HCT116 (cell line): ENCODE measurements at regions not wholly inside any gene's neighbourhood (a gene's known extent, or its start where the extent isn't known, plus 50 kb on each side); places are given as distances from the start of the nearest gene placed in this dataset.

Experiments used
- ATAC-seq: fragments of 200-7000 bp; cut with Tn5 transposase; 2 replicates; pipeline ENCODE4 v1.9.1; 2020; ENCODE audit warnings: mild to moderate bottlenecking, moderate library complexity
- BruUV-seq: library from RNA; stranded (reverse); fragments of 400-500 nt; replicated peaks from 2 replicates; lab custom pipeline; 2021; lab: Mats Ljungman, UMichigan
- CTCF ChIA-PET: fragments of 300-600 bp; sonication (Branson Sonifier 250); formaldehyde crosslinking; loops from one replicate; lab custom pipeline; 2021; ENCODE audit warnings: antibody characterized with exemption; lab: Charles Lee
- POLR2A ChIA-PET: fragments of 300-600, 350-600 bp; sonication (Branson Sonifier 250); formaldehyde crosslinking; loops from one replicate; lab custom pipeline; 2021; ENCODE audit warnings: antibody characterized with exemption; lab: Charles Lee
- RAD21 ChIA-PET, 2 experiments: fragments of 300-600 bp; sonication (Branson Sonifier 250); formaldehyde crosslinking; loops; one replicate each; lab custom pipeline; 2023; ENCODE audit warnings: low total read pairs in 2 of 2; ENCODE audit not compliant: uncharacterized antibody in 2 of 2, unreplicated experiment in 2 of 2, low non-redundant PET in 1 of 2; lab: Charles Lee
- DNase-seq: peaks from one replicate; pipeline ENCODE4 v3.0.0-alpha.2; 2010; ENCODE audit warnings: low read depth, low spot score
- H2AFZ ChIP-seq: fragments of 200-600 bp; shearing (Covaris generic), sonication (generic); 2 replicates; pipeline ENCODE4 v1.6.1; 2017; ENCODE audit warnings: low read depth, mixed run types, mixed read lengths, antibody characterized with exemption, low read length; ENCODE audit not compliant: poor library complexity, severe bottlenecking
- H3K27ac ChIP-seq: 2 replicates; pipeline ENCODE4 v1.5.1; 2012; ENCODE audit warnings: low read depth, low read length
- H3K27me3 ChIP-seq: fragments of 200-600 bp; sonication (generic); 2 replicates; pipeline ENCODE4 v1.6.1; 2016; ENCODE audit warnings: mixed run types, low read length, mixed read lengths; ENCODE audit not compliant: insufficient read depth
- H3K36me3 ChIP-seq, 2 experiments: fragments of 200-500 bp in 1 of 2; fragments of 200-600 bp in 1 of 2; sonication (Bioruptor generic) in 1 of 2; sonication (generic) in 1 of 2; 2 replicates each; pipeline versions ENCODE4 v1.5.1 to v1.6.1; 2014 to 2016; ENCODE audit warnings: low read length in 2 of 2, inconsistent platforms in 1 of 2, mixed read lengths in 1 of 2, mixed run types in 1 of 2; ENCODE audit not compliant: insufficient read depth in 2 of 2, control insufficient read depth in 1 of 2
- H3K4me1 ChIP-seq, 2 experiments: fragments of 200-600 bp in 1 of 2; sonication (generic) in 1 of 2; 2 replicates each; pipeline versions ENCODE4 v1.5.1 to v1.6.1; 2012 to 2017; ENCODE audit warnings: low read length in 2 of 2, inconsistent platforms in 1 of 2, mild to moderate bottlenecking in 1 of 2, mixed read lengths in 1 of 2, mixed run types in 1 of 2, moderate library complexity in 1 of 2; ENCODE audit not compliant: insufficient read depth in 2 of 2, control insufficient read depth in 1 of 2
- H3K4me2 ChIP-seq: fragments of 200-600 bp; sonication (generic); 2 replicates; pipeline ENCODE4 v1.6.1; 2017; ENCODE audit warnings: mixed run types, low read length, mixed read lengths
- H3K4me3 ChIP-seq, 2 experiments: fragments of 200-600 bp in 1 of 2; sonication (generic) in 1 of 2; replicated peaks in 1 of 2; 2 replicates each; pipeline ENCODE4 v1.5.1; 2011 to 2016; ENCODE audit warnings: low read length in 2 of 2, control low read depth in 1 of 2, low read depth in 1 of 2, mild to moderate bottlenecking in 1 of 2, mixed read lengths in 1 of 2, mixed run types in 1 of 2
- H3K79me2 ChIP-seq: fragments of 200-600 bp; sonication (generic); 2 replicates; pipeline ENCODE4 v1.6.1; 2017; ENCODE audit warnings: mild to moderate bottlenecking, mixed run types, low read length, moderate library complexity, mixed read lengths; ENCODE audit not compliant: insufficient read depth
- H3K9ac ChIP-seq: fragments of 200-600 bp; sonication (generic); 2 replicates; pipeline ENCODE4 v1.6.1; 2016; ENCODE audit warnings: low read length, mixed read lengths
- H3K9me2 ChIP-seq: fragments of 200-600 bp; sonication (generic), shearing (Covaris generic); 2 replicates; pipeline ENCODE4 v1.6.1; 2017; ENCODE audit warnings: mixed run types, mild to moderate bottlenecking, moderate library complexity; ENCODE audit not compliant: insufficient read depth
- H3K9me3 ChIP-seq, 2 experiments: fragments of 200-500 bp in 1 of 2; fragments of 200-600 bp in 1 of 2; sonication (Bioruptor generic) in 1 of 2; sonication (generic) in 1 of 2; 2 replicates each; pipeline ENCODE4 v1.6.1; 2014 to 2017; ENCODE audit warnings: low read length in 2 of 2, mixed read lengths in 2 of 2, inconsistent platforms in 1 of 2, low read depth in 1 of 2, mild to moderate bottlenecking in 1 of 2, mixed run types in 1 of 2, moderate library complexity in 1 of 2; ENCODE audit not compliant: control insufficient read depth in 1 of 2, insufficient read depth in 1 of 2
- H4K20me1 ChIP-seq: fragments of 200-600 bp; sonication (generic), shearing (Covaris generic); 2 replicates; pipeline ENCODE4 v1.6.1; 2017; ENCODE audit warnings: mixed run types, mild to moderate bottlenecking, moderate library complexity; ENCODE audit not compliant: insufficient read depth
- EGR1 ChIP-seq: IDR thresholded peaks from 2 replicates; pipeline ENCODE4 v1.6.1; 2012; ENCODE audit warnings: low read depth
- EZH2phosphoT487 ChIP-seq: fragments of 200-600 bp; IDR thresholded peaks from 2 replicates; pipeline ENCODE4 v1.6.1; 2018; ENCODE audit warnings: antibody characterized with exemption, borderline replicate concordance
- POLR2A ChIP-seq: IDR thresholded peaks from 2 replicates; pipeline ENCODE4 v1.7.0; 2011; ENCODE audit warnings: borderline replicate concordance; ENCODE audit not compliant: insufficient read depth, insufficient read length; ENCODE audit errors: extremely low read depth
- POLR2AphosphoS5 ChIP-seq: IDR thresholded peaks from 2 replicates; pipeline ENCODE4 v1.6.1; 2011; ENCODE audit warnings: mild to moderate bottlenecking, low read depth, low read length, moderate library complexity
- REST ChIP-seq: IDR thresholded peaks from 2 replicates; pipeline ENCODE4 v1.6.1; 2012; ENCODE audit warnings: low read depth
- SIN3A ChIP-seq: IDR thresholded peaks from 2 replicates; pipeline ENCODE4 v1.6.1; 2012; ENCODE audit warnings: low read depth
- SP1 ChIP-seq: IDR thresholded peaks from 2 replicates; pipeline ENCODE4 v1.6.1; 2012; ENCODE audit warnings: low read depth
- TCF7L2 ChIP-seq: IDR thresholded peaks from 2 replicates; pipeline ENCODE4 v1.7.0; 2011; ENCODE audit warnings: borderline replicate concordance, inconsistent platforms; ENCODE audit not compliant: insufficient read depth, insufficient read length; ENCODE audit errors: extremely low read depth
- ZFX ChIP-seq: fragments of 450-650 bp; IDR thresholded peaks from 2 replicates; pipeline ENCODE4 v1.6.1; 2017
- ZNF274 ChIP-seq: fragments of 200-500 bp; sonication (Bioruptor generic); IDR thresholded peaks from 2 replicates; pipeline ENCODE4 v1.6.1; 2014; ENCODE audit warnings: mild to moderate bottlenecking, low read depth, low read length, inconsistent platforms
- intact Hi-C: fragments of 100-400 bp; cut with micrococcal nuclease; formaldehyde crosslinking; loops from 2 replicates; pipeline ENCODE4 v1.10.0; 2022

GRCh38 chr11:92845805-92846204 is 123.6 kb upstream of the MTNR1B start:
- Histone ChIP-seq H3K36me3 (no peaks in the 10 kb centered on the region), H3K4me1 (no peaks in the 10 kb centered on the region), H3K4me3 (no peak overlapping the region), H3K79me2 (no peaks in the 10 kb centered on the region), H2AFZ (no peak overlapping the region), H3K27ac (no peak overlapping the region), H3K9me2 (no peaks in the 10 kb centered on the region), H3K27me3 (0 out of 2 replicates have a peak, but pooled peaks cover 3% of the 10 kb centered on the region), H3K9ac (no peak overlapping the region), H3K9me3 (no peaks in the 10 kb centered on the region), H4K20me1 (no peaks in the 10 kb centered on the region), H3K4me2 (no peak overlapping the region)
- DNase-seq (no peak), ATAC-seq (no peak)
- no peak for TF ChIP-seq POLR2A
- TF ChIP-seq EZH2phosphoT487: no peak
- TF ChIP-seq TCF7L2: no peak
- no peak for TF ChIP-seq EGR1
- TF ChIP-seq POLR2AphosphoS5: no peak
- intact Hi-C loops: no loop called here
- ChIA-PET CTCF (no interaction called here), RAD21 (no interaction called here), POLR2A (no interaction called here)
- no TSS peak for BruUV-seq

GRCh38 chr11:92846491-92847125 is 122.8 kb upstream of the MTNR1B start:
- no peak for DNase-seq
- ChIA-PET CTCF (no interaction called here), RAD21 (no interaction called here), POLR2A (no interaction called here)
- H3K4me1 ChIP-seq: no peaks in the 10 kb centered on the region
- no peaks in the 10 kb centered on the region for H3K9me3 ChIP-seq
- no TSS peak for BruUV-seq
- no peaks in the 10 kb centered on the region for H3K36me3 ChIP-seq
- no peaks in the 10 kb centered on the region for H3K9me2 ChIP-seq
- H3K9ac ChIP-seq: no peak overlapping the region
- no peaks in the 10 kb centered on the region for H4K20me1 ChIP-seq
- H3K27ac ChIP-seq: no peak overlapping the region
- no peak overlapping the region for H3K4me3 ChIP-seq
- intact Hi-C loops: no loop called here
- 0 out of 2 replicates have a peak, but pooled peaks cover 3% of the 10 kb centered on the region for H3K27me3 ChIP-seq
- no peak overlapping the region for H2AFZ ChIP-seq
- no peak overlapping the region for H3K4me2 ChIP-seq
- TF ChIP-seq POLR2A (no peak), TCF7L2 (no peak), SIN3A (no peak), ZNF274 (no peak), REST (no peak), ZFX (no peak), EZH2phosphoT487 (no peak), SP1 (no peak)
- no peak for ATAC-seq
- H3K79me2 ChIP-seq: no peaks in the 10 kb centered on the region
